ENCODE measurements at regions not wholly inside any gene's neighbourhood (a gene's known extent, or its start where the extent isn't known, plus 50 kb on each side); places are given as distances from the start of the nearest gene placed in this dataset.
A peak's percentile ranks its signal among the peaks of the same experiment; 100 is the strongest.

GRCh38 chr2:16615687-16616615, 49.7 kb downstream of the CYRIA start:
- no peak for DNase-seq (ENCODE audit: low read depth in 2 of 2)

GRCh38 chr2:16615246-16615645, 50.4 kb downstream of the CYRIA start:
- DNase-seq (ENCODE audit: low read depth in 2 of 2), result no peak

- DNase-seq (ENCODE audit: low read depth in 2 of 2), result no peak
These were observed 51.2 kb downstream of the CYRIA start for GRCh38 chr2:16614314-16614860.

- DNase-seq (ENCODE audit: low read depth in 2 of 2), result no peak
These were observed 52.1 kb downstream of the CYRIA start for GRCh38 chr2:16613539-16614011.

GRCh38 chr2:16612490-16612889, 53.1 kb downstream of the CYRIA start:
- no peak for DNase-seq (ENCODE audit: low read depth in 2 of 2)

GRCh38 chr2:16609786-16610185, 55.8 kb downstream of the CYRIA start:
- DNase-seq (ENCODE audit: low read depth in 2 of 2), result no peak

- peak; percentile 49 to 87 for DNase-seq (ENCODE audit: low read depth in 2 of 2)
These were observed 56.7 kb downstream of the CYRIA start for GRCh38 chr2:16608661-16609643.

GRCh38 chr2:16607301-16607700, 58.3 kb downstream of the CYRIA start:
- DNase-seq (ENCODE audit: low read depth in 2 of 2), result no peak

- no peak for DNase-seq (ENCODE audit: low read depth in 2 of 2)
These were observed 61.4 kb downstream of the CYRIA start for GRCh38 chr2:16604236-16604635.

- DNase-seq (ENCODE audit: low read depth in 2 of 2), result no peak
These were observed 74.2 kb downstream of the CYRIA start for GRCh38 chr2:16591370-16591933.

GRCh38 chr2:16589465-16589864, 76.2 kb downstream of the CYRIA start:
- DNase-seq (ENCODE audit: low read depth in 2 of 2), result no peak

- DNase-seq (ENCODE audit: low read depth in 2 of 2), result no peak
These were observed 77.1 kb downstream of the CYRIA start for GRCh38 chr2:16588565-16588964.

GRCh38 chr2:16587601-16588000, 78.0 kb downstream of the CYRIA start:
- DNase-seq (ENCODE audit: low read depth in 2 of 2), result no peak

GRCh38 chr2:16584824-16585540, 80.7 kb downstream of the CYRIA start:
- DNase-seq (ENCODE audit: low read depth in 2 of 2), result no peak

- no peak for DNase-seq (ENCODE audit: low read depth in 2 of 2)
These were observed 81.5 kb downstream of the CYRIA start for GRCh38 chr2:16584084-16584483.

GRCh38 chr2:16581241-16581640, 84.4 kb downstream of the CYRIA start:
- no peak for DNase-seq (ENCODE audit: low read depth in 2 of 2)

GRCh38 chr2:16578081-16578480, 87.6 kb downstream of the CYRIA start:
- no peak for DNase-seq (ENCODE audit: low read depth in 2 of 2)

- DNase-seq (ENCODE audit: low read depth in 2 of 2), result no peak
These were observed 95.1 kb downstream of the CYRIA start for GRCh38 chr2:16570516-16570915.

GRCh38 chr2:16568998-16569784, 96.4 kb downstream of the CYRIA start:
- no peak for DNase-seq (ENCODE audit: low read depth in 2 of 2)

GRCh38 chr2:16566701-16567100, 98.9 kb downstream of the CYRIA start:
- DNase-seq (ENCODE audit: low read depth in 2 of 2), result no peak

Measured in stimulated activated CD4-positive, alpha-beta T cell treated with anti-CD3 and anti-CD28 coated beads, Interleukin-1b, Interleukin-23, amount 100 ng/mL, for 1 hour (primary cell).